D721Med (cell line): ENCODE measurements at regions not wholly inside any gene's neighbourhood (a gene's known extent, or its start where the extent isn't known, plus 50 kb on each side); places are given as distances from the start of the nearest gene placed in this dataset.
"Not testable (repeated sequence)": the region's sequence is repeated elsewhere in the genome, so short reads cannot be mapped to it uniquely, and the experiment has no call there.

ENCODE experiments used
- DNase-seq: peaks from one replicate; pipeline ENCODE4 v3.0.0; 2011; ENCODE audit warnings: low spot score; ENCODE audit not compliant: insufficient read length
- FAIRE-seq: peaks from 2 replicates; lab custom pipeline; 2011; peaks lifted over from hg19 to GRCh38; lab: Jason Lieb, UNC
- TF ChIP-seq, protein P1 (sequence below): IDR thresholded peaks from 2 replicates; pipeline ENCODE4 v1.5.1; 2012; ENCODE audit warnings: mild to moderate bottlenecking, control low read depth; ENCODE audit not compliant: insufficient read depth; ENCODE audit errors: missing control alignments

GRCh38 chr1:196160066-196160795, 448.0 kb downstream of the KCNT2 start:
- TF ChIP-seq, protein P1, sequence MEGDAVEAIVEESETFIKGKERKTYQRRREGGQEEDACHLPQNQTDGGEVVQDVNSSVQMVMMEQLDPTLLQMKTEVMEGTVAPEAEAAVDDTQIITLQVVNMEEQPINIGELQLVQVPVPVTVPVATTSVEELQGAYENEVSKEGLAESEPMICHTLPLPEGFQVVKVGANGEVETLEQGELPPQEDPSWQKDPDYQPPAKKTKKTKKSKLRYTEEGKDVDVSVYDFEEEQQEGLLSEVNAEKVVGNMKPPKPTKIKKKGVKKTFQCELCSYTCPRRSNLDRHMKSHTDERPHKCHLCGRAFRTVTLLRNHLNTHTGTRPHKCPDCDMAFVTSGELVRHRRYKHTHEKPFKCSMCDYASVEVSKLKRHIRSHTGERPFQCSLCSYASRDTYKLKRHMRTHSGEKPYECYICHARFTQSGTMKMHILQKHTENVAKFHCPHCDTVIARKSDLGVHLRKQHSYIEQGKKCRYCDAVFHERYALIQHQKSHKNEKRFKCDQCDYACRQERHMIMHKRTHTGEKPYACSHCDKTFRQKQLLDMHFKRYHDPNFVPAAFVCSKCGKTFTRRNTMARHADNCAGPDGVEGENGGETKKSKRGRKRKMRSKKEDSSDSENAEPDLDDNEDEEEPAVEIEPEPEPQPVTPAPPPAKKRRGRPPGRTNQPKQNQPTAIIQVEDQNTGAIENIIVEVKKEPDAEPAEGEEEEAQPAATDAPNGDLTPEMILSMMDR = no peak
- FAIRE-seq (no peak), DNase-seq (no peak)

DNA sequence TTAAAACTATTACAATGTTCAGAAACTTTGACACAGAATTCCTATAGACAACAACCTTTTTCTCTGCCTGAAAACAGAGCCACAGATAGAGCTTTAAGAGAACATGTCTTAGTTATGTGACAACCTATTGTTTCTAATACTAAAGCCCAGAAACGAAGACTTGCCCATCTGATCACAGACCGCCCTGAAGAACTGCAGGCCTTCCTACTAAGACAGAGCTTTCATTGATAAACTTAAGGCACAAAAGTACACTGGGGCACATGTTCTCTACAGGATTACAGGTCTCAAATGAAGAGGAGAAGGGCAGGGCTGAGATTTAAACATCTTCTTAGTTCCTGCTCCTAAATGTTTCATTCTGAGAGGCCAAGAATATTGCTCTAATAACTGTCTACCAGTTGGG, 452.7 kb downstream of the KCNT2 start:
- DNase-seq (no peak), FAIRE-seq (peak; percentile 88)
- TF ChIP-seq, protein P1 = no peak

DNA sequence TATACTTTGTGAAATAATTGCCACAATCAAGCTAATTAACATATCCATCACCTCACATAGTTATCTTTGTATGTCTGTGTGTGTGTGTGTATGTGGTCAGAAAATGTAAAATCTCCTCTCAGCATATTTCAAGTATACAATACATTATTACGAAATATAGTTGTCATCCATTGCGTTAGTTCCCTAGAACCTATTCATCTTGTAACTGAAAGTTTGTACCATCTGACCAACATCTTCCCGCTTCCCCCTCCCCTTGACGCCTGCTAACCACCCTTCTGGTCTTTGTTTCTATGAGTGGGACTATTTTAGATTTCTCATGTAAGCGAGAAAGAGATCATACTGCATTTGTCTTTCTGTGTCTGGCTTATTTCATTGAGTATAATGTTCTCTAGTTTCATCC, 455.3 kb downstream of the KCNT2 start:
- DNase-seq (no peak), FAIRE-seq (peak; percentile 16)
- TF ChIP-seq, protein P1 = no peak

GRCh38 chr1:196152086-196152485, 456.2 kb downstream of the KCNT2 start:
- TF ChIP-seq, protein P1 = no peak
- DNase-seq (no peak), FAIRE-seq (no peak)

DNA sequence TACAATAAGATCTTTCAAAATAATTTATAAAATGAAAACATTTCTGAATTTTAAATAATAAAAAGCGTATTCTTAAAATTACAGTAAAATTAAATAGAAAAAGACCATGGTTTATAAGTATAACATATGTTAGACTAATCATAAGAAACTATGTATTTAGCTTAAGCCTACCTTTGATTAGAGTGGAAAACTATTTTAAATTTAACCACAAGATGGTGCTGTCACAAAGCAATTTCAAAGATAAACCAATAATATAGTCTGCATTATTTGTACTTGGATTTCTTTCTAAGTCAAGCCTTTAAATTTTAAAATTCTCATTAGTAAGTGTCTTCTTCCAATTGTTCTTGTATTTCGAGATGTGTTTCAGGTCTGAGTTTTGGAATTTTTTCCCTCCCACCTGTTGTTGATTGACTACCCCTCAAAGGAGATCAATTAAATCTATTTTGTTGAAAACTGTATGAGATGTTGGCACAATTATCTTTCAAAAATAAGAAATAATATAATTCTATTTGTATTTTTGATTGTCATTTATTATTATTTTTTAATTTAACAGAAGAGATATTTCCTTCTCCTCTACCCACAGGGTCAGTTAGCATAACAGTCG, 459.8 kb downstream of the KCNT2 start:
- TF ChIP-seq, protein P1 = peak; percentile 76
- DNase-seq = no peak
- peak; percentile 98 for FAIRE-seq

- TF ChIP-seq, protein P1 = no peak
- FAIRE-seq (peak; percentile 80), DNase-seq (no peak)
Measured at GRCh38 chr1:196147530-196147929, 460.7 kb downstream of the KCNT2 start.

- not testable (repeated sequence) for DNase-seq, FAIRE-seq
Measured at GRCh38 chr1:196145151-196145550, 463.1 kb downstream of the KCNT2 start.
